GM23248 (cell line): ENCODE measurements at regions not wholly inside any gene's neighbourhood (a gene's known extent, or its start where the extent isn't known, plus 50 kb on each side); places are given as distances from the start of the nearest gene placed in this dataset.

Experiments used
- EZH2 ChIP-seq: fragments of 200-600 bp; sonication (generic); IDR thresholded peaks from 2 replicates; pipeline ENCODE4 v1.6.1; 2018; ENCODE audit warnings: antibody characterized with exemption, mild to moderate bottlenecking; ENCODE audit not compliant: insufficient read depth, poor library complexity, severe bottlenecking
- EZH2phosphoT487 ChIP-seq: fragments of 200-600 bp; sonication (generic); IDR thresholded peaks from 2 replicates; pipeline ENCODE4 v1.6.1; 2018; ENCODE audit warnings: antibody characterized with exemption, moderate library complexity, mild to moderate bottlenecking, low read depth; ENCODE audit not compliant: insufficient read depth

GRCh38 chr18:61167902-61168301 is 165.3 kb upstream of the CDH20 start:
- TF ChIP-seq EZH2 (no peak), EZH2phosphoT487 (no peak)
